Large intestine (tissue), 3 donors: ENCODE measurements at regions not wholly inside any gene's neighbourhood (a gene's known extent, or its start where the extent isn't known, plus 50 kb on each side); places are given as distances from the start of the nearest gene placed in this dataset.
"Not testable (repeated sequence)": the region's sequence is repeated elsewhere in the genome, so short reads cannot be mapped to it uniquely, and the experiment has no call there.

Experiments
- DNase-seq, 2 donors: peaks; one replicate each; pipeline versions ENCODE4 v3.0.0 to v3.0.0-alpha.2; 2013
- H3K27ac ChIP-seq: one replicate; pipeline ENCODE4 v1.5.1; 2013; ENCODE audit warnings: low read length
- H3K27me3 ChIP-seq: 2 replicates; pipeline ENCODE4 v1.6.1; 2013; ENCODE audit warnings: low read length; ENCODE audit not compliant: control insufficient read depth, insufficient read depth
- H3K36me3 ChIP-seq: 2 replicates; pipeline ENCODE4 v1.6.1; 2013; ENCODE audit warnings: low read length; ENCODE audit not compliant: control insufficient read depth, insufficient read depth
- H3K4me1 ChIP-seq: one replicate; pipeline ENCODE4 v1.6.1; 2013; ENCODE audit warnings: low read length; ENCODE audit not compliant: control insufficient read depth, insufficient read depth
- H3K4me3 ChIP-seq: one replicate; pipeline ENCODE4 v1.5.1; 2013; ENCODE audit warnings: low read length
- H3K9me3 ChIP-seq: one replicate; pipeline ENCODE4 v1.6.1; 2013; ENCODE audit warnings: mild to moderate bottlenecking, low read depth, low read length, moderate library complexity; ENCODE audit not compliant: control insufficient read depth
- WGBS: methylation state at CpG from one replicate; pipeline ENCODE4 v1.1.5; 2013; ENCODE audit warnings: low lambda C conversion rate; ENCODE audit not compliant: insufficient coverage; 5-methylcytosine and 5-hydroxymethylcytosine counted together

DNA sequence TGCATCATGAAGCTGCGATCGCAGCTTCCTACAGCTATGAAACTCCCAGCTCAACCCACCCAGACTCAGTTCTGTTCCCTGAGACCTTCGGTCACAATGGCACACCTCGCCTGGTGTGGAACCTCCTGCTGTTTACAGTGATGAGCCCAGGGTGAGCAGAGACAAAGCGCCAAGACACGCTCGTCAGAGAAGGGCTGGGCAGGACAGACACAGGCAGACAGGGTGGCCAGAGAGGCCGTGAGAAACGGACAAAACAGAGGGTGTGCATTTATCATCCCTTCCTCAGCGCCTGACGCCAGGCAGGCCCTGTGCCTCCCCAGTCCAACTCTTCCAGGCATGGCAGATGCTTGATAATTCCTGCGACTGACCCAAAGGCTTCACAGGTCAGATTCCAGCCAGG is 324.5 kb downstream of the CACNA1B start:
- H3K27me3 ChIP-seq, H3K9me3 ChIP-seq, H3K4me1 ChIP-seq, H3K4me3 ChIP-seq, DNase-seq, H3K36me3 ChIP-seq, H3K27ac ChIP-seq: not testable (repeated sequence)
- WGBS, result no CpG with 5 or more reads among the region's 12 CpGs

DNA sequence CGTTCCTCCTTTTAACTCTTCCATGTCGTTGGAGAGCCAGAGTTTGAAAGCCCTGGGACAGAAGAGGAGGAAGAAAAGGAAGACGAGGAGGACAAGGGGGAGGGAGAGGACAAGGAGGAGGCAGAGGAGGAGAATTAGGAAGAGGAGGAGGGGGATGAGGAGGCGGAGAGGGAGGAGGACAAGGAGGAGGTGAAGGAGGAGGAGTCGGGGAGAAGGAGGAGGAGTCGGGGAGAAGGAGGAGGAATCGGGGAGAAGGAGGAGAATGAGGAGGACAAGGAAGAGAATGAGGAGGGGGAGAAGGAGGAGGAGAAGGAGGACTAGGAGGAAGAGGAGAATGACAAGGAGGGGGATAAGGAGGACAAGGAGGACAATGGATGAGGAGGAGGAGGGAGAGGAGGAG is 325.7 kb downstream of the CACNA1B start:
- not testable (repeated sequence) for H3K4me3 ChIP-seq, H3K27ac ChIP-seq, DNase-seq, H3K4me1 ChIP-seq, H3K36me3 ChIP-seq, H3K9me3 ChIP-seq, H3K27me3 ChIP-seq
- WGBS, result 82% methylated on average over 5 of the region's 7 CpGs

DNA sequence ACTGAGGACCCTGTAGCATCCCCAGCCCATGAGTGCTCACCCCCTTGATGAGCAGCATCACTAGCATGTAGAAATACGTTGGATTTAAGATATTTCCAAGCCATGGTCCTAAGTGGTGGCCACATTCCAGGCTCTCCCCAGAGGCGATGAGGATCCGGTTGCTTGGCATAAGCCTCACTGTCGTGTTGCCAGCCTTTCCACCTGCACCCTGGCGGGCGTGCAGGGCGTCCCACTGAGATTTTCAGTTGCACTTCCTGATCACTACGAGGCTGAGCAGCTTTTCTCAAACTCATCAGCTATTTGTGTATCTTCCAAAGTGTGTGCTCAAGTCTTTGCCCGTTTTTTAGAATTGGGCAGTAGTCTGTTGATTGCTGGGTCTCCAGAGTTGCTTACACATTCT is 326.3 kb downstream of the CACNA1B start:
- WGBS, result no CpG with 5 or more reads among the region's 9 CpGs
- not testable (repeated sequence) for H3K27ac ChIP-seq, H3K4me1 ChIP-seq, H3K27me3 ChIP-seq, H3K9me3 ChIP-seq, DNase-seq, H3K4me3 ChIP-seq, H3K36me3 ChIP-seq

DNA sequence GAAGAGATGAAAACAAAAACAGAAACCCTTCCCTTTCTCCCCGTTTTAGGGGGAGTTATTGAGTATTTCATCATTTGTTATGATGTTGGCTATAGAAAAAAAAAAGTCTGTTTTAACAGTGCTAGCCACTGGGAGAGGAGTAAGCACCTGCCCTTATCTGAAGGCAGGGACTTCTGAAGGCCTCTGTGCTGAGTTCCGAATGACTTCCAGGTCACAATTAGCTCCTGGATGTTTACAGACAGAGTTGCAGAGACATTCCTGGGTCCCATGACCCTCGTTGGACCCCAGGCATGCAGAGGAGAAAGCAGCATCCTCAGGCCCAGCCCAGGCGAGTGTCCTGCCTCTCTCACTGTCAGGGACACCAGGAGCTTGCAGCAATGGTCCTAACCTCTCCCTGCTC is 328.5 kb downstream of the CACNA1B start:
- H3K4me3 ChIP-seq, H3K9me3 ChIP-seq, DNase-seq, H3K27ac ChIP-seq, H3K4me1 ChIP-seq, H3K27me3 ChIP-seq, H3K36me3 ChIP-seq: not testable (repeated sequence)
- no CpG with 5 or more reads among the region's 4 CpGs for WGBS

DNA sequence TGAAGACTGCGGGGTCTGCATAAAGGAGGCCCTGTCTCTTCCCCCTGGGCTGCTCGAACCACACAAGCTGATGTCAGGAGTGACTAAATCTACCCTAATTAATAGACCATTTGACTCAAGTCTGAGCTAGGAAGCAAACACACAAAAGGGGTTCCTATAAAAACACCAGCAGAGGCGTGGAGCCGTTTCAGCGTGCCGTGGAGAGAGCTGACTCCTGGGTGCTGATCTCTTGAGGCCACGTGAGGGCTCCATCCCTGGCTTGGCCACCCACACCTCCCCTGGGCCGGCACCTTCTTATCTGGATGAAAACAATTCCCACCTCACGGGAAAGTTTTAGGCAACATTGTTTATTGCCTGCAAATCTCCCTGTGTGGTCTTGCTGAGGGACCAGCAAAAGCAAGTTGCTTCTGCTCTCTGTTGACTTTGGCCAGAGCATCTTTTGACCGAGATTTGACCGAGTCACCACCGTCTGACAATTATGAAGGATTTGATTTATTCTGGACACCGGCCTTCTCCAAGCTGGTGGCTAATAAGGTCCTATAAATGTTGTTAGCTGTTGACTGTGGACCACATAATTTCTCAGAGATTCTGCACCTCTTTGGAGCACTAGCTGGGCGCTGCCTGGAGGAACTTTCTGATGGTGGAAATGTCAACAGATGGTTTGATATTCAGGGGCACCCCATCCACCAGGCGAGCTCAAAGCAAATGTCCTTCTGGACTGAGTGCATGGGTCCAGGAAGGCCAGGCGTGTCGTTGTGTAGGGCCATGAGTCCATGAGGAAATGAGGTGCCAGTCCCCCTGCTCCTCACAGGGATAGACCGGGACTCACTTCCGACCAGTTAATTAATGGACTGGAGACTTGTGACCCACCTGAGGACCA is 330.0 kb downstream of the CACNA1B start:
- H3K36me3 ChIP-seq, H3K27ac ChIP-seq, H3K9me3 ChIP-seq, H3K4me3 ChIP-seq, DNase-seq, H3K27me3 ChIP-seq, H3K4me1 ChIP-seq: not testable (repeated sequence)
- WGBS, result no CpG with 5 or more reads among the region's 19 CpGs

DNA sequence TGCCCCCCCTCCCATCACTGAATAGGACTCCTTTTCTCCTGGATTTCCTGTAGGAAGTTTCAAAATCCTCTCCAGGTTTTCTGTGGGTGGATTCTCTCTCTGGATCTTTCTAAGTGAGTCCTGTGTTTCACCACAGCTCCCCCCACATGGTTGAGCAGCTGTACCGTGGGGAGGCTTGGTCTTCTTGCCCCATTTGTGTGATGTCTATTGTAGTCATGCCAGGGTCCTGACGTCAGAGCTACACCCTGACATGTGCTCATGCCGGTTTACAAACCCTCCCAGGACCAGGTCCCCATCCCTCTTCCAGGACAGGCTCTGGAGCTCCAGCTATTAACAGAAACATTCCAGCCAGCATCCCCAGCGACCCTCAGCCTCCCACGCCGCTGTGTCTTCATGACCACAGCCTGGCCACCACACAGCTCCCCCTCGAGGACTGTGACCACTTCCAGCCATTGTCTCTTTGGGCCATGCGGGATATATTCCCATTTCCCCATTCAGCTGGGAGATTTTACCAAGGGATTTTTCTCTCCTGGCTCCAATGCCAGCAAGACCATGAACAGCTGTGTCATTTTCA is 331.6 kb downstream of the CACNA1B start:
- not testable (repeated sequence) for H3K27ac ChIP-seq, H3K4me1 ChIP-seq, H3K9me3 ChIP-seq, H3K4me3 ChIP-seq, DNase-seq, H3K27me3 ChIP-seq, H3K36me3 ChIP-seq
- WGBS, result no CpG with 5 or more reads among the region's 8 CpGs

DNA sequence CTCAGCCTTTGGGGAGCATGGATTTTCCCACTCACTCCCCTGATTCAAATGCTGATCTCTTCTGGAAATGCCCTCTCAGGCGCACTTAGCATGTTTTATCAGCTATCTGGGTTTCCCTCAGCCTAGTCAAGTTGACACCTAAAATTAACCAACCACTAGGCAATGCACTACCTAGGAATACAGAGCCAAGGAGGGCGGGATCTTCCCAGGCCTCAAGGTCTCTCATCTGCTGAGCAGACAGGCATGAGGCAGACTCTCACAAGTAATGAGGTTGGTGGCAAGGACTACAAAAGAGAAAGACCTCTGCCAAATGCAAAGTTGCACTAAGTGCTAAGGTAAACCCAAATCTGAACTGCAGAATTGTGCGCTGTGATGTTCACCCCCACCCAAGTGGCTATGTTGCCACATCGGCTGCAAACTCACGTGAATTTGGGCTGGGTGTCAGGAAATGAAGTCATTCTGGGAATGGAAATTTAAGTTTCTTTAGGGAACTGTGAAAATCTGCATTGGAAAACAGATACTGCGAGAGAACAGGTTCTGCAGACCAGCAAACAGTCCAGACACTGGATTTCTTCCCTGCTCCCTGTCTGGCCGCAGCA is 332.9 kb downstream of the CACNA1B start:
- no CpG with 5 or more reads among the region's 7 CpGs for WGBS

DNA sequence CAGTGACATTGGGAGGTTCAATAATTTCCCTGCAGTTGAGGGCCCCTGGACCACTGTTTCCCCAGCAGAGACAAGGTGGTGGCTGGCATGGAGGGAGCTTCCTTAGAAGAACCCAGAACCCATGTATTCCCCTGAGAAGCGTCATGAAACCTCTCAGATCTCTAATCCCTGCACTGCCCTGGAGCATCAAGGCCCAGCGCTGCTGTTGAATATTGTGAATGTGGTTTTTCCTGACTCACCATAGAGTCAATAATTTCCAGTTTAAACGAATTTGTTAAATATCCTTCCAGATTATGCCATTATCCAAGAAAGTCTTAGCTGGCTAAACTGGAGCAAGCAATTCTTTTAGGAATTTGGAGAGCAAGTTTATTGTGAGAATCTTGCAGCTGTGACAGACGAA is 333.5 kb downstream of the CACNA1B start:
- not testable (repeated sequence) for H3K27ac ChIP-seq, H3K27me3 ChIP-seq, H3K9me3 ChIP-seq, H3K4me3 ChIP-seq, DNase-seq, H3K4me1 ChIP-seq, H3K36me3 ChIP-seq
- no CpG with 5 or more reads among the region's 4 CpGs for WGBS

More for the DNA sequence above, 332.9 kb downstream of the CACNA1B start:
- H3K27ac ChIP-seq, DNase-seq, H3K4me1 ChIP-seq, H3K36me3 ChIP-seq, H3K27me3 ChIP-seq, H3K4me3 ChIP-seq, H3K9me3 ChIP-seq: not testable (repeated sequence)

DNA sequence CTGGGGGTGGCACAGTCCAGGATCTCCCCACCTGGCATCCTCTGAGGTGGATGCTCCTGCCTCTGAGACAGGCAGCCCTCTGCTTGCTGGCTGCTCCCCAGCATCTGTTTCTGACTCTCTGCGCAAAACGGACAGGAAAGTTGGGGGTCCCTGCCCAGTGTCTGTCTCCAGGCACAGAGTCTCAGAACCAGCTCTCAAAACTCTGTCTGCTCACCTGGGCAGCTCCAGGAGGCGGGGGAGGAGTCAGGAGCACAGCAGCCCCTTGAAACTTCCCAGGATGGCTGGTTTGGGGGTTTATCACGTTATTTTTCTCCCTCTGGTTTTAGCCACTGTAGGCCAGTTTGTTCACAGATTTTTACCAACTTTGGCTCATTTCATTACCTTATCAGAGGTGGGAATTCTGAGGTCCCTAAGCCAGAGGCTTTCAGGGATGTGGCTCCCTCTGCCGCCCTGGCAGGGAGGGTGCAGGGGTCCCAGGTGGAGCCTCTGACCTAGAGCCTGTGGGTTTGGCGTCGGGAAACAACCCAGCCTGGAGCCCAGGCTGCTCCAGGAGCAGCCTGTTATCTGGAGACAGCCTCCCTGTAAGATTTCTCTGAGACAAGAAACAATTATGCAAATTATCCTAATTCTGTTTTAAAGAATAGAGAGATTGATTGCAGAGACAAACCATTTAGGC is 334.1 kb downstream of the CACNA1B start:
- not testable (repeated sequence) for DNase-seq, H3K27me3 ChIP-seq

DNA sequence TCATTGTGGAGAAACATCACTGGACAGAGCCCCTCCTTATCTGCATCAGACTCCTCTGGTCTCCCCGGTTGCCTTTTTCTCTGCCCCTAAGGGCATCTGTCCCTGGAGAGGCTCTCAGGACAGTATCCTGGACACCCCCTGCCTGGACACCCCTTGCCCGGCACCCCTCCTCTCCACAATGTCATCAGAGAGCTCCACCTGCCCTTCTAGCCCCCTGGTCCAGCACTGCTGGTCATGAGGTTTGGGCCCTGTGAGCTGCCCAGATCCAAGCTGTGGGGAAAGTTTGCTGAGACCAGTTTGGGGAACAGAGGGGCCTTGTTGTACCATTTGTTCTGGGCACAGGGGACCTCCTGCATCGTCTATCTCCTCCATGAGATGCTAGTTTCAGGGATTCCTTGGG is 335.2 kb downstream of the CACNA1B start:
- not testable (repeated sequence) for H3K4me3 ChIP-seq, H3K36me3 ChIP-seq, H3K4me1 ChIP-seq, H3K27ac ChIP-seq, H3K27me3 ChIP-seq, DNase-seq, H3K9me3 ChIP-seq
- WGBS, result no CpG with 5 or more reads among the region's 3 CpGs

More for the DNA sequence above, 334.1 kb downstream of the CACNA1B start:
- H3K36me3 ChIP-seq, H3K4me3 ChIP-seq, H3K9me3 ChIP-seq, H3K27ac ChIP-seq, H3K4me1 ChIP-seq: not testable (repeated sequence)
- WGBS, result 60% methylated on average over 2 of the region's 7 CpGs
